H1 (cell line): ENCODE measurements at regions not wholly inside any gene's neighbourhood (a gene's known extent, or its start where the extent isn't known, plus 50 kb on each side); places are given as distances from the start of the nearest gene placed in this dataset.
"Not testable (repeated sequence)": the region's sequence is repeated elsewhere in the genome, so short reads cannot be mapped to it uniquely, and the experiment has no call there.

Experiments
- CTCF ChIA-PET: fragments of 300-600 bp; sonication (Branson Sonifier 250); formaldehyde crosslinking; loops from one replicate; lab custom pipeline; 2021; ENCODE audit not compliant: partially characterized antibody; lab: Charles Lee
- POLR2A ChIA-PET: fragments of 300-600 bp; sonication (Branson Sonifier 250); formaldehyde crosslinking; loops from one replicate; lab custom pipeline; 2021; ENCODE audit warnings: inconsistent platforms; ENCODE audit not compliant: partially characterized antibody; lab: Charles Lee
- DNase-seq, 2 experiments: peaks; one replicate each; pipeline versions ENCODE4 v3.0.0 to v3.0.0-alpha.2; 2010 to 2022; ENCODE audit warnings: low spot score in 2 of 2, low read depth in 1 of 2, mixed read lengths in 1 of 2
- FAIRE-seq: peaks from 2 replicates; lab custom pipeline; 2011; peaks lifted over from hg19 to GRCh38; lab: Jason Lieb, UNC
- H2AFZ ChIP-seq: 2 replicates; pipeline ENCODE4 v1.8.1; 2012; ENCODE audit warnings: low read length, inconsistent platforms
- H2AK5ac ChIP-seq: 2 replicates; pipeline ENCODE4 v1.6.1; 2013; ENCODE audit warnings: low read depth, low read length
- H2BK120ac ChIP-seq: replicated peaks from 2 replicates; pipeline ENCODE3; 2013; ENCODE audit warnings: low read depth, low read length, inconsistent platforms
- H2BK12ac ChIP-seq: 2 replicates; pipeline ENCODE4 v1.6.1; 2013; ENCODE audit warnings: low read depth, low read length
- H2BK15ac ChIP-seq: 2 replicates; pipeline ENCODE4 v1.6.1; 2013; ENCODE audit warnings: low read length
- H2BK20ac ChIP-seq: 2 replicates; pipeline ENCODE4 v1.6.1; 2013; ENCODE audit warnings: low read length
- H2BK5ac ChIP-seq: 2 replicates; pipeline ENCODE4 v1.6.1; 2013; ENCODE audit warnings: low read depth, low read length
- H3K14ac ChIP-seq: 2 replicates; pipeline ENCODE4 v1.6.1; 2013; ENCODE audit warnings: inconsistent platforms; ENCODE audit not compliant: insufficient read length
- H3K18ac ChIP-seq: 2 replicates; pipeline ENCODE4 v1.6.1; 2013; ENCODE audit warnings: low read length; ENCODE audit errors: extremely low read depth
- H3K23ac ChIP-seq: 2 replicates; pipeline ENCODE4 v1.6.1; 2013; ENCODE audit warnings: inconsistent platforms; ENCODE audit not compliant: insufficient read length
- H3K23me2 ChIP-seq: 2 replicates; pipeline ENCODE4 v1.6.1; 2013; ENCODE audit warnings: low read depth, low read length
- H3K27ac ChIP-seq: 2 replicates; pipeline ENCODE4 v1.6.1; 2011; ENCODE audit warnings: low read depth, low read length, inconsistent platforms
- H3K27me3 ChIP-seq, 4 experiments: replicated peaks in 1 of 4; 1 replicate in 1 of 4; 2 replicates in 3 of 4; pipeline versions ENCODE4 v1.6.1 to v1.8.1; 2011 to 2013; ENCODE audit warnings: low read length in 3 of 4, mild to moderate bottlenecking in 3 of 4, inconsistent platforms in 2 of 4, mixed read lengths in 2 of 4, moderate library complexity in 1 of 4; ENCODE audit not compliant: control insufficient read depth in 3 of 4, insufficient read depth in 3 of 4; ENCODE audit errors: extremely low read depth in 1 of 4
- H3K36me3 ChIP-seq, 4 experiments: 2 replicates each; pipeline versions ENCODE4 v1.6.1 to v1.8.1; 2011 to 2013; ENCODE audit warnings: mild to moderate bottlenecking in 4 of 4, low read length in 3 of 4, moderate library complexity in 2 of 4, control low read depth in 1 of 4, inconsistent platforms in 1 of 4; ENCODE audit not compliant: insufficient read depth in 4 of 4, control insufficient read depth in 2 of 4
- H3K4ac ChIP-seq: replicated peaks from 2 replicates; pipeline ENCODE3; 2013; ENCODE audit warnings: low read length, low read depth, mixed read lengths, inconsistent platforms; ENCODE audit not compliant: insufficient read length
- H3K4me1 ChIP-seq, 4 experiments: replicated peaks in 1 of 4; 1 replicate in 1 of 4; 2 replicates in 3 of 4; pipeline versions ENCODE4 v1.6.1 to v1.8.1; 2011 to 2013; ENCODE audit warnings: low read length in 3 of 4, inconsistent platforms in 2 of 4, mixed read lengths in 1 of 4; ENCODE audit not compliant: insufficient read depth in 4 of 4, control insufficient read depth in 3 of 4
- H3K4me2 ChIP-seq, 2 experiments: 2 replicates each; pipeline versions ENCODE4 v1.6.1 to v1.8.1; 2011 to 2013; ENCODE audit warnings: low read depth in 2 of 2, low read length in 2 of 2, control low read depth in 1 of 2, inconsistent platforms in 1 of 2, mild to moderate bottlenecking in 1 of 2; ENCODE audit not compliant: insufficient read depth in 1 of 2
- H3K4me3 ChIP-seq, 4 experiments: fragments of 200-600, 300-600 bp in 1 of 4; sonication (generic), shearing (Covaris generic), sonication (Bioruptor Twin) in 1 of 4; 2 replicates each; pipeline versions ENCODE4 v1.5.1 to v1.8.1; 2011 to 2016; ENCODE audit warnings: low read length in 4 of 4, low read depth in 3 of 4, control low read depth in 2 of 4, inconsistent platforms in 2 of 4, mild to moderate bottlenecking in 2 of 4, mixed read lengths in 1 of 4, moderate library complexity in 1 of 4; ENCODE audit not compliant: insufficient read depth in 2 of 4; ENCODE audit errors: extremely low read depth in 1 of 4
- H3K56ac ChIP-seq: replicated peaks from 2 replicates; pipeline ENCODE3; 2013; ENCODE audit warnings: low read depth, mild to moderate bottlenecking, mixed read lengths, low read length, inconsistent platforms; ENCODE audit not compliant: insufficient read length
- H3K79me1 ChIP-seq: 2 replicates; pipeline ENCODE4 v1.6.1; 2013; ENCODE audit warnings: low read depth, low read length, control low read depth
- H3K79me2 ChIP-seq, 2 experiments: 2 replicates each; pipeline versions ENCODE4 v1.6.1 to v1.8.1; 2012 to 2013; ENCODE audit warnings: low read length in 2 of 2, mild to moderate bottlenecking in 2 of 2, inconsistent platforms in 1 of 2; ENCODE audit not compliant: insufficient read depth in 2 of 2, control insufficient read depth in 1 of 2
- H3K9ac ChIP-seq, 4 experiments: replicated peaks in 1 of 4; 1 replicate in 1 of 4; 2 replicates in 3 of 4; pipeline versions ENCODE4 v1.6.1 to v1.8.1; 2011 to 2013; ENCODE audit warnings: low read depth in 3 of 4, low read length in 3 of 4, control low read depth in 2 of 4, mild to moderate bottlenecking in 2 of 4, moderate library complexity in 2 of 4, inconsistent platforms in 1 of 4; ENCODE audit errors: extremely low read depth in 1 of 4
- H3K9me3 ChIP-seq, 2 experiments: 2 replicates each; pipeline versions ENCODE4 v1.6.1 to v1.8.1; 2012 to 2013; ENCODE audit warnings: mild to moderate bottlenecking in 2 of 2, moderate library complexity in 2 of 2, control low read depth in 1 of 2, inconsistent platforms in 1 of 2, low read depth in 1 of 2, low read length in 1 of 2, mixed read lengths in 1 of 2; ENCODE audit not compliant: insufficient read depth in 2 of 2
- H4K20me1 ChIP-seq, 2 experiments: replicated peaks in 1 of 2; 2 replicates each; pipeline versions ENCODE3 to v1.8.1; 2011 to 2013; ENCODE audit warnings: inconsistent platforms in 2 of 2, low read length in 2 of 2, mild to moderate bottlenecking in 1 of 2; ENCODE audit not compliant: insufficient read depth in 2 of 2, control insufficient read depth in 1 of 2
- H4K5ac ChIP-seq: 2 replicates; pipeline ENCODE4 v1.6.1; 2013; ENCODE audit warnings: low read length, low read depth, mixed read lengths, inconsistent platforms; ENCODE audit not compliant: insufficient read length
- H4K8ac ChIP-seq: 2 replicates; pipeline ENCODE4 v1.8.0; 2013; ENCODE audit warnings: mild to moderate bottlenecking, moderate library complexity, low read length, inconsistent platforms; ENCODE audit not compliant: insufficient read depth; ENCODE audit errors: extremely low read depth
- H4K91ac ChIP-seq: replicated peaks from 2 replicates; pipeline ENCODE3; 2013; ENCODE audit warnings: low read length, mixed read lengths, inconsistent platforms; ENCODE audit not compliant: insufficient read length
- WGBS, 2 experiments: shearing (Covaris generic) in 1 of 2; methylation state at CpG; one replicate each; pipeline versions ENCODE4 v1.1.6 to v1.1.7; 2013 to 2015; ENCODE audit warnings: low lambda C conversion rate in 2 of 2, mixed read lengths in 2 of 2, inconsistent platforms in 1 of 2, low coverage in 1 of 2, missing lambda C conversion rate in 1 of 2; ENCODE audit not compliant: insufficient replicate concordance in 2 of 2, insufficient coverage in 1 of 2, insufficient read length in 1 of 2; ENCODE audit errors: extremely low coverage in 1 of 2, missing lambda C conversion rate in 1 of 2; 5-methylcytosine and 5-hydroxymethylcytosine counted together

GRCh38 chr2:17446191-17446590 lies 72.0 kb downstream of the RAD51AP2 start:
- H4K20me1 ChIP-seq, H4K91ac ChIP-seq, H3K56ac ChIP-seq, H4K8ac ChIP-seq, H3K79me1 ChIP-seq, DNase-seq, H3K27me3 ChIP-seq, H3K14ac ChIP-seq, H3K4me1 ChIP-seq, H4K5ac ChIP-seq, H2AFZ ChIP-seq, H2BK5ac ChIP-seq, H2AK5ac ChIP-seq, H3K9me3 ChIP-seq, POLR2A ChIA-PET, H3K4me3 ChIP-seq, H3K27ac ChIP-seq, FAIRE-seq, H2BK120ac ChIP-seq, H3K4ac ChIP-seq, H2BK15ac ChIP-seq, H2BK12ac ChIP-seq, H3K18ac ChIP-seq, H2BK20ac ChIP-seq, H3K4me2 ChIP-seq, H3K79me2 ChIP-seq, H3K36me3 ChIP-seq, H3K23ac ChIP-seq, H3K9ac ChIP-seq, H3K23me2 ChIP-seq: not testable (repeated sequence)
- 78% methylated on average over 3 of the region's 3 CpGs; no CpG with 5 or more reads in 1 of the 2 experiments for WGBS, 2 experiments
- CTCF ChIA-PET: interaction anchor here (0.6 to 1.1 kb wide), 3 partner anchors 25 to 250 kb away, joined by 3 read pairs; no protein-coding TSS in a partner anchor
